Activated CD4-positive, alpha-beta T cell treated with anti-CD3 and anti-CD28 coated beads, Interleukin-2, amount 50 U/mL, for 4 hours (primary cell): ENCODE measurements at regions not wholly inside any gene's neighbourhood (a gene's known extent, or its start where the extent isn't known, plus 50 kb on each side); places are given as distances from the start of the nearest gene placed in this dataset.
"Not testable (repeated sequence)": the region's sequence is repeated elsewhere in the genome, so short reads cannot be mapped to it uniquely, and the experiment has no call there.

Source experiments
- DNase-seq, 2 experiments: peaks; one replicate each; pipeline ENCODE4 v3.0.0-alpha.2; 2020

- no peak for DNase-seq
Observed at GRCh38 chr20:50453533-50454244, 56.5 kb upstream of the PTPN1 start.

DNA sequence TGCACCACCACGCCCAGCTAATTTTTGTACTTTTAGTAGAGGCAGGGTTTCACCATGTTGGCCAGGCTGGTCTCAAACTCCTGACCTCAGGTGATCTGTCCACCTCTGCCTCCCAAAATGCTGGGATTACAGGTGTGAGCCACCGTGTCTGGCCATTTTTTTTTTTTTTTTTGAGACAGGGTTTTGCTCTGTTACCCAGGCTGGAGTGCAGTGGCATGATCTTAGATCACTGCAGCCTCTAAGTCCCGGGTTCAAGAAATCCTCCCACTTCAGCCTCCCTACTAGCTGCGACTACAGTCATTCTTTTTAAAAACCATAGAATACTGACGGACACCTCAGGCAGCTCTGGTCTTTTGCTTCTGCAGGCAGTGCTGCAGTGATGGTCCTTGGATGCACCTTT lies 54.9 kb upstream of the PTPN1 start:
- not testable (repeated sequence) for DNase-seq

GRCh38 chr20:50455656-50456451 lies 54.3 kb upstream of the PTPN1 start:
- no peak for DNase-seq

DNA sequence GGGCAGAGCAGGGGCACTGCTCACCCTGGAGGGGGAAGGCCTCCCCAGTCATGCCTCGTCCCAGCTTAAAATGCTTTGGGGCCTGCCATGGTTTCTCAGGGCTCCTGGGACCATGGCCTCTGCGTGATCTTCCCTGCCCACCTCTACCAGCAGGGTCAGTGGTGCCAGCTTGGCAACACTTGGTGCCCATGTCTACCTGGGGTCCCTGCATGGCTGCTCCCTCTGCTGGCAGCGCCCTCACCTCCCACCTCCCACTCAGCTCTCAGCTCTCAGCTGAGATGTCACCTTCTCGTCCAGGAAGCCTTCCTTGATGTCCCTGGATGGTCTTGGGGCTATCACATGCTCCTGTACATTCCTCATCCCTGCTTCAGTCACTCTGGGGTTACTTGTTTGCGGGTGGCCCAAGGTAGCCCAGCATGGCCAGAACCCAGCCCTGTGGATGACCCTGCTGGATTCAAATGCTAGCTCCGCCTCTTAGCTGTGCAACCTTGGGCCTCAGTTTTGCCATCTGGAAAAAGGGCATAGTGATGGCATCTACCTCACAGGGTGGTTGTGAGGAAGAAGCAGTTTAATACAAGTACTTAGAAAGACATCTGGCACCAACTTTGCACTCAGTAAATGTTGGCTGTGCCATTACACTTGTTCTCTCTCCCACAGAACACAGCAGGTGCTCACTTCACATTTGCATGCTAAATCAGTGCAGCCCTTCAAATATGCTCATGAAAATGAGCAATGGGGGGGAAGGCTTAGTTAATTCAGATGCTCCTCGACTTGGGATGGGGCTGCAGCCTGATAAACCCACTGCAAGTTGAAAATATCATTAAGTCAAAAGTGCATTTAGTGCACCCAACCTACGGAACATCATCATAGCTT lies 53.5 kb upstream of the PTPN1 start:
- peak in 1 of 2 experiments; percentile 2 for DNase-seq

DNA sequence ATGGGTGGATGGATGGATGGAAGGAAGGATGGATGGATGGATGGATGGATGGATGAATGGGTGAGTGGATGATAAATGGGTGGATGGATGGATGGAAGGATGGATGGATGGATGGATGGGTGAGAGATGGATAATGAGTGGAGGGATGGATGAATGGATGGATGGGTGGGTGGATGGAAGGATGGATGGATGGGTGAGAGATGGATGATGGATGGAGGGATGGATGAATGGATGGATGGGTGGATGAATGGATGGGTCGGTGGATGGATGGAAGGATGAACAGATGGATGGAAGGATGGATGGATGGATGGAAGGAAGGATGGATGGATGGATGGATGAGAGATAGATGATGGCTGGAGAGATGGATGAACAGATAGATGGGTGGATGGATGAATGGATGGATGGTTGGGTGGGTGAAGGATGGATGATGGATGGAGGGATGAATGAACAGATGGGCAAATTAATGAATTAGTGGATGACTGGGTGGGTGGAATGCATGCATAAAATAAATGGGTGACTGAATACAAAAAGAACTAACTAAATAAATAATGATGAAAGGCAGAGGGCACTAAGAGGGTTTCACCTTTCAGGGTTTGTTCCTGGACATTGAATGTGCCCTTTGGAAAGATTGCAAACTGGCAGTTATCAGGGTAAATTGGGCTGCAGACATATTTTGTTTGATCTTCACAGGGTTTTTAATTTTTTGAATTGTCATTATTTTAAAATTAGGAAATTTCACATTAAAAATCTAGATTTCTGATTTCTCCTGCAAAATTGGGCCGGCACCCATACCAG lies 50.9 kb upstream of the PTPN1 start:
- DNase-seq = no peak

GRCh38 chr20:50460115-50460607 lies 50.0 kb upstream of the PTPN1 start:
- no peak for DNase-seq
